RWPE2 (cell line): ENCODE measurements at regions not wholly inside any gene's neighbourhood (a gene's known extent, or its start where the extent isn't known, plus 50 kb on each side); places are given as distances from the start of the nearest gene placed in this dataset.

Source experiments
- ATAC-seq: fragments of 200-7000 bp; cut with Tn5 transposase; 3 replicates; pipeline ENCODE4 v1.9.1; 2021; ENCODE audit warnings: low read depth
- DNase-seq: peaks from one replicate; pipeline ENCODE4 v3.0.0-alpha.2; 2020; ENCODE audit warnings: low spot score
- H3K27ac ChIP-seq: fragments of 450-650 bp; 2 replicates; pipeline ENCODE4 v1.5.1; 2017; ENCODE audit warnings: mild to moderate bottlenecking; ENCODE audit not compliant: poor library complexity, severe bottlenecking
- H3K27me3 ChIP-seq: fragments of 250-450 bp; sonication (Bioruptor Pico); 2 replicates; pipeline ENCODE4 v1.5.1; 2021; ENCODE audit warnings: mild to moderate bottlenecking, moderate library complexity; ENCODE audit not compliant: insufficient read depth, poor library complexity, severe bottlenecking
- H3K36me3 ChIP-seq: fragments of 250-450 bp; sonication (Bioruptor Pico); 2 replicates; pipeline ENCODE4 v1.5.1; 2020; ENCODE audit warnings: low read depth, mild to moderate bottlenecking, moderate library complexity
- H3K4me1 ChIP-seq: fragments of 250-450 bp; sonication (Bioruptor Pico); 2 replicates; pipeline ENCODE4 v1.5.1; 2021; ENCODE audit warnings: mild to moderate bottlenecking, moderate library complexity; ENCODE audit not compliant: insufficient read depth, poor library complexity, severe bottlenecking
- H3K4me3 ChIP-seq: fragments of 250-450 bp; sonication (Bioruptor Pico); 2 replicates; pipeline ENCODE4 v1.5.1; 2021; ENCODE audit warnings: mild to moderate bottlenecking, moderate library complexity; ENCODE audit not compliant: severe bottlenecking
- H3K9me3 ChIP-seq: fragments of 250-450 bp; sonication (Bioruptor Pico); 2 replicates; pipeline ENCODE4 v1.5.1; 2021; ENCODE audit warnings: mild to moderate bottlenecking, moderate library complexity; ENCODE audit not compliant: severe bottlenecking
- CTCF ChIP-seq: fragments of 450-650 bp; IDR thresholded peaks from one replicate; pipeline ENCODE4 v1.5.1; 2017; ENCODE audit warnings: mild to moderate bottlenecking, moderate library complexity; ENCODE audit not compliant: poor library complexity, severe bottlenecking

- no peak for TF ChIP-seq CTCF
- ATAC-seq (no peak), DNase-seq (no peak)
- H3K9me3 ChIP-seq = no peaks in the 10 kb centered on the region
- H3K27me3 ChIP-seq = no peaks in the 10 kb centered on the region
- no peak overlapping the region for H3K27ac ChIP-seq
- H3K4me3 ChIP-seq = no peak overlapping the region
- no peaks in the 10 kb centered on the region for H3K36me3 ChIP-seq
- H3K4me1 ChIP-seq = no peaks in the 10 kb centered on the region
Measured at GRCh38 chr6:68333442-68333841, 301.6 kb upstream of the ADGRB3 start.

- H3K4me1 ChIP-seq = no peaks in the 10 kb centered on the region
- no peak overlapping the region for H3K27ac ChIP-seq
- H3K9me3 ChIP-seq = no peaks in the 10 kb centered on the region
- no peaks in the 10 kb centered on the region for H3K36me3 ChIP-seq
- ATAC-seq = no peak
- H3K27me3 ChIP-seq = no peaks in the 10 kb centered on the region
- no peak overlapping the region for H3K4me3 ChIP-seq
- TF ChIP-seq CTCF = no peak
- no peak for DNase-seq
Measured at GRCh38 chr6:68328156-68328555, 306.9 kb upstream of the ADGRB3 start.

GRCh38 chr6:68326762-68327161, 308.3 kb upstream of the ADGRB3 start:
- no peak overlapping the region for H3K4me3 ChIP-seq
- TF ChIP-seq CTCF = no peak

GRCh38 chr6:68317366-68317765, 317.7 kb upstream of the ADGRB3 start:
- no peaks in the 10 kb centered on the region for H3K36me3 ChIP-seq
- no peak overlapping the region for H3K4me3 ChIP-seq
- no peak for DNase-seq
- no peak for TF ChIP-seq CTCF
- H3K4me1 ChIP-seq = no peaks in the 10 kb centered on the region
- peak; percentile 53; the same call in 2 of the 3 replicates for ATAC-seq
- H3K27me3 ChIP-seq = peaks cover 2% of the 10 kb centered on the region
- H3K27ac ChIP-seq = no peak overlapping the region
- no peaks in the 10 kb centered on the region for H3K9me3 ChIP-seq

More at GRCh38 chr6:68326762-68327161, 308.3 kb upstream of the ADGRB3 start:
- H3K9me3 ChIP-seq = no peaks in the 10 kb centered on the region
- H3K36me3 ChIP-seq = no peaks in the 10 kb centered on the region
- no peak for ATAC-seq
- H3K27ac ChIP-seq = no peak overlapping the region
- DNase-seq = no peak
- H3K27me3 ChIP-seq = no peaks in the 10 kb centered on the region
- no peaks in the 10 kb centered on the region for H3K4me1 ChIP-seq

GRCh38 chr6:68313911-68314310, 321.2 kb upstream of the ADGRB3 start:
- Histone ChIP-seq H3K27ac (no peak overlapping the region), H3K9me3 (no peaks in the 10 kb centered on the region), H3K4me3 (no peak overlapping the region), H3K27me3 (peaks cover 2% of the 10 kb centered on the region), H3K36me3 (no peaks in the 10 kb centered on the region), H3K4me1 (no peaks in the 10 kb centered on the region)
- DNase-seq (no peak), ATAC-seq (0 out of 3 replicates have a peak, but pooled peaks have one; percentile 41)
- peak; percentile 46 for TF ChIP-seq CTCF
